ENCODE measurements at regions not wholly inside any gene's neighbourhood (a gene's known extent, or its start where the extent isn't known, plus 50 kb on each side); places are given as distances from the start of the nearest gene placed in this dataset.

DNA sequence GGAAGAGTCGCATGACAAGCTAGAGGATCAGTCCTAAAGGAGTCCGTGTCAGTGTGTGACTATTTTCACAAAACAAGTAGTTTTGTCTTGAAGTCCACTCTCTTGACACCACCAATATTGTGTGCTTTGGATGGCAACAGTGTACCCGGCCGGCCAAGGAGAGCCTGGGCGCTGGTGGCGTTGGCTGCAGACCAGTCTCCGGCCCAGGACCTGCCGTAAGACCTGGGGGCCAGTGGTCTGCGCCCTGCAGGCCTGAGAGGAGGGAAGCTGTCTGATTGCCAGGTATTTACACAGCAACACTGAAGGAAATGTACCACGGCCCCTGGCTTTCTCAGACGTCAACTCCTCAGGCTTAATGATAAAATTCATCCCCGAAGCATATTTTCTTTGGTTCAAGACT, 472.4 kb upstream of the SALL3 start:
- TF ChIP-seq, protein P1, sequence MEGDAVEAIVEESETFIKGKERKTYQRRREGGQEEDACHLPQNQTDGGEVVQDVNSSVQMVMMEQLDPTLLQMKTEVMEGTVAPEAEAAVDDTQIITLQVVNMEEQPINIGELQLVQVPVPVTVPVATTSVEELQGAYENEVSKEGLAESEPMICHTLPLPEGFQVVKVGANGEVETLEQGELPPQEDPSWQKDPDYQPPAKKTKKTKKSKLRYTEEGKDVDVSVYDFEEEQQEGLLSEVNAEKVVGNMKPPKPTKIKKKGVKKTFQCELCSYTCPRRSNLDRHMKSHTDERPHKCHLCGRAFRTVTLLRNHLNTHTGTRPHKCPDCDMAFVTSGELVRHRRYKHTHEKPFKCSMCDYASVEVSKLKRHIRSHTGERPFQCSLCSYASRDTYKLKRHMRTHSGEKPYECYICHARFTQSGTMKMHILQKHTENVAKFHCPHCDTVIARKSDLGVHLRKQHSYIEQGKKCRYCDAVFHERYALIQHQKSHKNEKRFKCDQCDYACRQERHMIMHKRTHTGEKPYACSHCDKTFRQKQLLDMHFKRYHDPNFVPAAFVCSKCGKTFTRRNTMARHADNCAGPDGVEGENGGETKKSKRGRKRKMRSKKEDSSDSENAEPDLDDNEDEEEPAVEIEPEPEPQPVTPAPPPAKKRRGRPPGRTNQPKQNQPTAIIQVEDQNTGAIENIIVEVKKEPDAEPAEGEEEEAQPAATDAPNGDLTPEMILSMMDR (IDR thresholded peaks at IDR 0.05) = no peak
- no peak for TF ChIP-seq POLR2A (IDR thresholded peaks at IDR 0.05)

Measured in vagina (tissue), 2 donors.